GM06990 (cell line): ENCODE measurements at regions not wholly inside any gene's neighbourhood (a gene's known extent, or its start where the extent isn't known, plus 50 kb on each side); places are given as distances from the start of the nearest gene placed in this dataset.

Experiments used
- DNase-seq: peaks from one replicate; pipeline ENCODE4 v3.0.0-alpha.2; 2011; ENCODE audit not compliant: insufficient read length; ENCODE audit errors: extremely low read depth
- H3K27me3 ChIP-seq: replicated peaks from 2 replicates; pipeline ENCODE4 v1.6.0; 2011; ENCODE audit warnings: low read length; ENCODE audit not compliant: control insufficient read depth, insufficient read depth
- H3K36me3 ChIP-seq: 2 replicates; pipeline ENCODE4 v1.5.1; 2011; ENCODE audit warnings: low read length; ENCODE audit not compliant: control insufficient read depth, insufficient read depth
- H3K4me3 ChIP-seq: replicated peaks from 2 replicates; pipeline ENCODE4 v1.5.1; 2011; ENCODE audit warnings: low read depth, mild to moderate bottlenecking, control low read depth, low read length
- CTCF ChIP-seq: IDR thresholded peaks from 2 replicates; pipeline ENCODE4 v1.5.1; 2011; ENCODE audit warnings: low read length, control low read depth, mild to moderate bottlenecking, inconsistent platforms; ENCODE audit not compliant: insufficient read depth, poor library complexity, severe bottlenecking

- Histone ChIP-seq H3K27me3 (no peaks in the 10 kb centered on the region), H3K36me3 (no peaks in the 10 kb centered on the region), H3K4me3 (no peak overlapping the region)
- DNase-seq, result no peak
- TF ChIP-seq CTCF, result no peak
These were observed 597.5 kb downstream of the SLC4A3 start for GRCh38 chr2:220224691-220225543.

GRCh38 chr2:220226076-220226475, 598.6 kb downstream of the SLC4A3 start:
- no peak for DNase-seq
- no peak for TF ChIP-seq CTCF
- H3K27me3 ChIP-seq, result no peaks in the 10 kb centered on the region
- no peaks in the 10 kb centered on the region for H3K36me3 ChIP-seq
- H3K4me3 ChIP-seq, result no peak overlapping the region

GRCh38 chr2:220226546-220226945, 599.1 kb downstream of the SLC4A3 start:
- no peaks in the 10 kb centered on the region for H3K27me3 ChIP-seq
- no peaks in the 10 kb centered on the region for H3K36me3 ChIP-seq
- no peak overlapping the region for H3K4me3 ChIP-seq
- TF ChIP-seq CTCF, result no peak
- DNase-seq, result no peak

- no peak overlapping the region for H3K4me3 ChIP-seq
- DNase-seq, result no peak
- no peak for TF ChIP-seq CTCF
These were observed 600.0 kb downstream of the SLC4A3 start for GRCh38 chr2:220227266-220227920.

GRCh38 chr2:220228310-220229006, 601.0 kb downstream of the SLC4A3 start:
- no peak for TF ChIP-seq CTCF
- H3K4me3 ChIP-seq, result no peak overlapping the region
- DNase-seq, result no peak
- H3K36me3 ChIP-seq, result no peaks in the 10 kb centered on the region
- no peaks in the 10 kb centered on the region for H3K27me3 ChIP-seq

More at GRCh38 chr2:220227266-220227920, 600.0 kb downstream of the SLC4A3 start:
- Histone ChIP-seq H3K27me3 (no peaks in the 10 kb centered on the region), H3K36me3 (no peaks in the 10 kb centered on the region)
